HG02759 (cell line): ENCODE measurements at regions not wholly inside any gene's neighbourhood (a gene's known extent, or its start where the extent isn't known, plus 50 kb on each side); places are given as distances from the start of the nearest gene placed in this dataset.

Source experiments
- ATAC-seq: cut with Tn5 transposase; IDR thresholded peaks from one replicate; pipeline ENCODE4 v1.9.1; 2021; ENCODE audit warnings: mild to moderate bottlenecking, moderate library complexity; ENCODE audit not compliant: unreplicated experiment

DNA sequence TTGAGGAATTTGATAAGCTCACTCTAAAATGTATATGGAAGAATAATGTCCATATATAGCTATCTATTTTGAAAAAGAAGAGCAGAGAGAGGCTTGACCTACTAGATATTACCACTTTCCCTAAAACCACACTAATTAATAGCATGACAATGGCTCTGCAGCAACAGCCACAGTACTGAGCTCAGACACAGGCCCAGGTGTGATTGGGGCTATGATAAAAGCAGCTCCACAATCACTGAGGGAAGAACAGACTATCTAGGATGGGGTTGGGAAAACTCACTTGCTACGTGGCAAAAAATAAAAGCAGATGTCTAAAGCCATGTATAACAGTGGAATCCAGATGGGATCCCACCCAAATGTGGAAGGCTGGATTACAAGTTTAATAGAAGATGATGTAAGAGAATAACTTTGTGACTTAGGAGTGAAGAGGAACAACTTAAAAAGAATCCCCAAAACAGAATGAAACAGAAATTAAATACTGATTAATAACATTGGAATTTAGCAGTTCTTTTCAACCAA is 80.8 kb upstream of the RAB4A start:
- ATAC-seq, result no peak

DNA sequence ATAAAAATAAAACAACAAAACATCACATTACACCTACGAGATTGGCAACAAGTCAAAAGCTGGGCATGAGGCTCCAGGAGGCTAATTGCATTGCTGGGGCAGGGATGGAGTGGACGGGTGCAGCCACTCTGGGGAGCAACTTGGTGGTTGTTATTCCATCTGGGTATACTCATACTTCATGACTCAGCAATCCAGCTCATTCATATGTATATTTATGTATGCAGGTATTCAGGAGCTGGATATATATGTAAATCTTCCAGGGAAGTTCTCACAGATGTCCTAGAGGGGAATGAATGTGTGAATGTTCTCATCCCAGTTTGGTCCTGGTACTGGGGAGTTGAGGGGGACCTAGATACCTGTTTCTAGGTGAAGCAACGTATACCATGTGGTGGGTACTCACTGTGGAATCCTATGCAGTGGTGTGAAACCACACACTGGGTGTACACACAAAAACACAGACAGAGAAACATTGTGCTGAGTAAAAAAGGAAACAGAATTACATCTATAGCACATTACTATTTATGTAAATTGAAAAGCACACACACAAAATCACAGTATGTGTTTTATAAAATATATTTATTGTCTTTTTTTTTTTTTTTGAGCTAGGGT is 79.7 kb upstream of the RAB4A start:
- no peak for ATAC-seq

GRCh38 chr1:229192031-229192430 is 78.9 kb upstream of the RAB4A start:
- ATAC-seq, result no peak

GRCh38 chr1:229192853-229193252 is 78.1 kb upstream of the RAB4A start:
- no peak for ATAC-seq

GRCh38 chr1:229194096-229194495 is 76.8 kb upstream of the RAB4A start:
- no peak for ATAC-seq

DNA sequence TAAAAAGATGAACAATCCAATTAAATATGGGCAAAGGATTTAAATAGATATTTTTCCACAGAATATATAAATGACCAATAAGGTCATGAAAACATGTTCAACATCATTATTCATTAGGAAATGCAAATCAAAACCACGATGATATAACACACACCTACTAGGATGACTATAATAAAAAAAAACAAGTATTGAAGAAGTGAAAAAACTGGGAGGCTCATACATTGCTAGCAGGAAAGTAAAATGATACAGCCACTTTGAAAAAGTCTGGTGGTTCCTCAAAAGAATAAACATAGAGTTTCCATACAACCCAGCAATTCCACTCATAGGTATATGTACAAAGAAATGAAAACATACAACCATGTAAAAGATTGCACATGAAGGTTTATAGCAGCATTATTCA is 75.7 kb upstream of the RAB4A start:
- ATAC-seq, result no peak

DNA sequence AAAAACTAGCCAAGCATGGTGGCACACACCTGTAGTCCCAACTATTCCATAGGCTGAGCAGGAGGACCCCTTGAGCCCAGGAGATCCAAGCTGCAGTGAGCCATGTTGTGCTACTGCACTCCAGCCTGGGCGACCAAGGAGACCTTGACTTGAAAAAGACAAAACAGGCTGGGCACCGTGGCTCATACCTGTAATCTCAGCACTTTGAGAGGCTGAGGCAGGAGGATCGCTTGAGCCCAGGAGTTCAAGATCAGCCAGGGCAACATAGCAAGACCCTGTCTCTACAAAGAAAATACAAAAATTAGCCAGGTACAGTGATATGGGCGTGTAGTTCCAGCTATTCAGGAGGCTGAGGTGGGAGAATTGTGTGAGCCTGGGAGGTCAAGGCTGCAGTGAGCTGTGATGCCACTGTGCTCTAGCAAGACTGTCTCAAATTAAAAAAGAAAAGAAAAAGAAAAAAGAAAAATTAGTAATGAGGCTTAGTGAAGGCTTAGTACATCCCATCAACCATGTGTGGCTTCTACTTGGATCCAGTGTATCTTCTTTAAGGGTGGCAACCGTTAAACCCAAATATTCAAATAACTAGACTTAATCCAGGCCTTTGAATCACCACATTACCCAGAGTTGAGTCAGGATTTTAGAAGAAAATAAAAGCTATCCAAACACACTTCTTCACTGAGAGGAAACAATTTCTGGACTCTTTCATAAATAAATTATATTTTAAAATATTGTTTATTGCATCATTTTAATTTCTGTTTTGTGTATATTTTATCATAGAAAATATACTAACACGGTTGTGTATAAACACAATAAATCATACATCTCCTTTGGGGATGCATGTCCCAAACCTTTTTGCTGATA is 74.3 kb upstream of the RAB4A start:
- ATAC-seq, result no peak

DNA sequence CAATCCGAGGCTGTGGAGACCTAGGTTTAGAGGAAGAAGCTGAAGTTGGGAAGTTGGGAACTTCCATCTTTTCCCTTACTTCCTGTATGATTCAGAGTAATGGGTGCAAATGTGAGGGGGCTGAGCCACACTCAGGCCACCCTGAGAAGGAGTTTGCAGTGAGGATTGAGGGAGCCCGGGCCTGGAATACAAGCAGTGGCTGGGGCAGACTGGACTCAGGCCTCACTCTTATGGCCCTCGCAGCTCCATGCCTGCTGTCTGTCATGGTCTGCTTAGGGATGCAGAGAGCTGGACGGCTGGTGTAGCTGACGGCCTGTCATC is 73.7 kb upstream of the RAB4A start:
- ATAC-seq, result no peak

GRCh38 chr1:229199261-229200243 is 71.4 kb upstream of the RAB4A start:
- no peak for ATAC-seq

DNA sequence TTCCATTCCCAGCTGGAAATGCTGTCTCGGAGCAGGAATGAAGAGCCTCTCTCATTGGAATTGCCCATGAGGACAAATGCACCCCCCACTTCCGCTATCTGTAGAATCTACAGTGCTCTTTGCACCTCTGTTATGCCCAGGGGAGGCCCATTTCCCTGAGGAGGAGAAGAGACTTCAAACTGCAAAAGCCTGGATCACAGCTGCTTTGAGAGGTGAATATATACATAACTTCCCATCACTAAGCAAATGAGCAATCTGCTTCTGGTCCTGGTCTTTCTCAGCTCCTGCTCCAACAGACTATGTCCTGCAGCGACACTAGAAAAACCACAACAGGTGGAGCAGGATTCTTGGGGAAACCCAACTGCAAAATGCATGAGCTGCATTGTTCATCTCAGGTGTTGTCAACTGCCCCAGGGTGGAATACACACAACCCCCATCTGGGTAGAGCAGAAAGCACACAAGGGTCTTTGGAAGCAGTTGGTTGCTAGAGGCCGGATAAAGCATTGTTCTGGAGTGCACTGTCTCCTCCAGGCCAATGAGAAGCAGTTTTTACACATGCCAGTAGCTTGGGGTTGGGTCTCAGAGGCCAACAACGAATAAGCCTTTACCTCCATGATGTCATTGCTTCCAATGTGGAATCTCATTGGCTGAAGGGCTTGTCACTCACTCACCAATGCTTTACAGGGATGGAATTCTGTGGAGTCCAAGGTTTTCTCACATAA is 67.7 kb upstream of the RAB4A start:
- no peak for ATAC-seq

- no peak for ATAC-seq
Measured at GRCh38 chr1:229203991-229204632, 66.8 kb upstream of the RAB4A start.

- ATAC-seq, result no peak
Measured at GRCh38 chr1:229204921-229205777, 65.8 kb upstream of the RAB4A start.

DNA sequence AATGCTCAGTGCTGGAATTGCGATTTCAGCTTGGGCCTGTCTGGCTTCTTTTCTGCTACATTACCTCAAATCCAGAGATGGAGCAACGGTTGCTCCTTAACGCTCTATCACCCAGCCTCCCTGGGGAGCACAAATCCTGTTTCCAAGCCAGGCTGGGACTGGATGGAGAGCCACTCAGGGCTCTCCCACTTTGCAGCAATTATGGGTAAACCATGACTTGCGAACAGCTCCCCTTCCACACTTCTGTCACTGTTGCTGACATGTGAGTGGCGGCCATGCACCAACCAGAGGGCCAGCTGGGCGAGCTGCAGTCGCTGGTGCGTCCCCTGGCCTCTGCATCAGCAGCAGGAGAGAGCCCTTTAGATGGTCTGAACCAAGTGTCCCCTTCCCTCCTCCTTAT is 65.1 kb upstream of the RAB4A start:
- no peak for ATAC-seq

GRCh38 chr1:229207916-229208315 is 63.0 kb upstream of the RAB4A start:
- ATAC-seq, result no peak

DNA sequence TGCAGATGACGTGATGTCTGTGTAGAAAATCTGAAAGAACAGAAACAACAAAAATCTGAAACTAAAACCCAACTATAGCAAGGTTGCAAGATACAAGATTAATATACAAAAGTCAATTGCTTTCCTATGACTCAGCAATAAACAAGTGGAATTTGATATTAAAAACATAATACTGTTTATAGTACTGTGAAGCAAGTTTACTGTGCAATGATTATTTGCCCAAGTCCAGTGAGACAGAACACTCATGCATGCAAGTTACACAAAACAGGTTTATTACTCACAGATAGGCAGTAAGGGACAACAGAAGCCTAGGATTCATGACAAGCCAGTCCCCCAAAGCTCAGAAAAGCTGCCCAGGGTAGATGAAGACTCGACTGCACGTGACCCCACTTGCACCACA is 62.4 kb upstream of the RAB4A start:
- no peak for ATAC-seq

DNA sequence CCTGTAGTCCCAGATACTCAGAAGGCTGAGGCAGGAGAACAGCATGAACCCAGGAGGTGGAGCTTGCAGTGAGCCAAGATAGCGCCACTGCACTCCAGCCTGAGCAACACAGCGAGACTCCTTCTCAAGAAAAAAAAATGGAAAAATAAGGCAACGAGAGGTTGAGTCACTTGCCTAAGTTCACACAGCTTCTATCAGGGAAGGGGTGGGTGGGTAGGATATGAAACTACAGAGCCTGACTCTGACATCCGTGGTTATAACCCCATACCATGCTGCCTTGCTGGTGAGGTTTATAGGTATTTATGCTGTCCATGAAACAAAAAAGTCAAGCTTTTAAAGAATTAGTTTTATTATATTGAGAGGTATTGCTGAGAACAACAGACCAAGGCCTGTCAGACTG is 61.5 kb upstream of the RAB4A start:
- no peak for ATAC-seq

DNA sequence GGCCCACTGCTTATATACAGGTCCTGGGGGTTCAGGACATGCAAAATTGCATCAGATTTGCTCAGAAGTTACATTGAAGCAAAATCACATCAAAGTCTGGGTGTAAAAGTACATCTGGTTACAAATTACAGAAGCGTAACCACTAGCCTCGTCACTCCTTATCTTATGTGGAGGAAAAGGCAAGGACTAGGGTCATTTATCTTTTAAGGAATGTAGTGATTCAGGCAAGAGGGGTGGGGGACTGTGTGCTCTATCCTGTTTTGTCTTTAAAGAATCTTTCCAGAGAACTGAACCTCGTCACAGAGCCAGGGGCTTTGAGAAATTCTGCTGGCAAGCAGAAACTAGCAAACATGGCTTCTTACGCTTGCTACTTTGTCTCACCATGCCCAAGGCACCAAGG is 61.1 kb upstream of the RAB4A start:
- ATAC-seq, result no peak

DNA sequence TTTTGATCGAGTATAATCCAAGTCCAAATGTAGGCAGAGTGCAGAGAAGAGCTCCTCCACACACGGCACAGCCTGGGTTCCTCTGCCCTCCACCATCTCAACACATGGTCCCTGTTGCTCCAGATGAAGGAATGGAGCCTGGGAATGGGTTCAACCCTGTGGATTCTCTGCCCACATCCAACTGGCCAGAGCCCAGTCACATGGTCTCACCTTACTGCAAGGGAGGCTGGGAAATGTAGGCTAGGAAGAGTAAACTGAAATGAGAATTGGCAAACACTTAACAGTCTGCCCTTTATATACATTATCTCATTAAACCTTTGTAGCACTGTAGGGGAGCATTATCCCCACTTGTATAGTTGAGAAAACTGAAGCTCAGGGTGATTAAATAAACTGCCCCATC is 60.1 kb upstream of the RAB4A start:
- ATAC-seq, result no peak

GRCh38 chr1:229213797-229214196 is 57.1 kb upstream of the RAB4A start:
- ATAC-seq, result no peak
